GM12891 (cell line): ENCODE measurements at regions not wholly inside any gene's neighbourhood (a gene's known extent, or its start where the extent isn't known, plus 50 kb on each side); places are given as distances from the start of the nearest gene placed in this dataset.
"Not testable (repeated sequence)": the region's sequence is repeated elsewhere in the genome, so short reads cannot be mapped to it uniquely, and the experiment has no call there.

Experiments used
- DNase-seq: peaks from one replicate; pipeline ENCODE4 v3.0.0; 2011; ENCODE audit warnings: low spot score; ENCODE audit not compliant: insufficient read length
- FAIRE-seq: peaks from 2 replicates; lab custom pipeline; 2011; peaks lifted over from hg19 to GRCh38; lab: Jason Lieb, UNC
- PAX5 ChIP-seq: IDR thresholded peaks from 2 replicates; pipeline ENCODE4 v1.6.1; 2011; ENCODE audit warnings: low read length, moderate library complexity, mild to moderate bottlenecking; ENCODE audit not compliant: insufficient read depth, severe bottlenecking
- POLR2A ChIP-seq: IDR thresholded peaks from 2 replicates; pipeline ENCODE4 v1.6.1; 2011; ENCODE audit warnings: low read depth, low read length, control low read depth
- POLR2AphosphoS5 ChIP-seq: IDR thresholded peaks from 2 replicates; pipeline ENCODE4 v1.6.1; 2011; ENCODE audit warnings: low read depth, low read length, control low read depth
- POU2F2 ChIP-seq: IDR thresholded peaks from 2 replicates; pipeline ENCODE4 v1.6.1; 2011; ENCODE audit warnings: low read depth, mild to moderate bottlenecking, control low read depth, low read length, moderate library complexity
- SPI1 ChIP-seq: IDR thresholded peaks from 2 replicates; pipeline ENCODE4 v1.6.1; 2011; ENCODE audit warnings: low read depth, low read length, control low read depth
- TAF1 ChIP-seq: IDR thresholded peaks from 2 replicates; pipeline ENCODE4 v1.6.1; 2011; ENCODE audit warnings: low read depth, low read length, control low read depth

GRCh38 chr4:18421519-18421918, 400.0 kb upstream of the LCORL start:
- TF ChIP-seq SPI1 (no peak), PAX5 (no peak), TAF1 (no peak), POU2F2 (no peak), POLR2AphosphoS5 (no peak), POLR2A (no peak)
- FAIRE-seq (no peak), DNase-seq (no peak)

GRCh38 chr4:18419780-18420179, 398.2 kb upstream of the LCORL start:
- DNase-seq (no peak), FAIRE-seq (no peak)
- no peak for TF ChIP-seq POU2F2
- TF ChIP-seq TAF1: no peak
- no peak for TF ChIP-seq PAX5
- TF ChIP-seq POLR2A: no peak
- no peak for TF ChIP-seq POLR2AphosphoS5
- no peak for TF ChIP-seq SPI1

GRCh38 chr4:18418195-18418898, 396.8 kb upstream of the LCORL start:
- FAIRE-seq, DNase-seq: not testable (repeated sequence)

GRCh38 chr4:18417651-18418050, 396.1 kb upstream of the LCORL start:
- not testable (repeated sequence) for FAIRE-seq, DNase-seq

GRCh38 chr4:18406264-18406663, 384.7 kb upstream of the LCORL start:
- no peak for TF ChIP-seq TAF1
- DNase-seq: no peak
- no peak for FAIRE-seq

GRCh38 chr4:18405054-18405453, 383.5 kb upstream of the LCORL start:
- FAIRE-seq (no peak), DNase-seq (no peak)
- TF ChIP-seq POLR2A (no peak), POU2F2 (no peak), POLR2AphosphoS5 (no peak), PAX5 (no peak), TAF1 (no peak)

- DNase-seq (no peak), FAIRE-seq (no peak)
- TF ChIP-seq TAF1 (no peak), PAX5 (no peak), POLR2A (no peak), SPI1 (no peak)
These were observed 383.1 kb upstream of the LCORL start for GRCh38 chr4:18404642-18405041.

- FAIRE-seq: no peak
- TF ChIP-seq POU2F2 (no peak), POLR2A (no peak), PAX5 (no peak), POLR2AphosphoS5 (no peak), TAF1 (no peak), SPI1 (no peak)
These were observed 381.8 kb upstream of the LCORL start for GRCh38 chr4:18403327-18403726.

GRCh38 chr4:18401868-18402267, 380.3 kb upstream of the LCORL start:
- FAIRE-seq (no peak), DNase-seq (no peak)
- TF ChIP-seq POLR2AphosphoS5: no peak
- TF ChIP-seq POLR2A: no peak
- TF ChIP-seq PAX5: no peak
- no peak for TF ChIP-seq SPI1
- TF ChIP-seq TAF1: no peak
- no peak for TF ChIP-seq POU2F2

More at GRCh38 chr4:18403327-18403726, 381.8 kb upstream of the LCORL start:
- DNase-seq: no peak

- FAIRE-seq: no peak
- TF ChIP-seq SPI1 (no peak), POLR2AphosphoS5 (no peak), TAF1 (no peak), POLR2A (no peak), PAX5 (no peak), POU2F2 (no peak)
- DNase-seq: no peak
These were observed 379.9 kb upstream of the LCORL start for GRCh38 chr4:18401425-18401824.

GRCh38 chr4:18398661-18399060, 377.1 kb upstream of the LCORL start:
- TF ChIP-seq PAX5: no peak
- no peak for TF ChIP-seq SPI1
- DNase-seq (no peak), FAIRE-seq (no peak)
